ENCODE measurements at regions not wholly inside any gene's neighbourhood (a gene's known extent, or its start where the extent isn't known, plus 50 kb on each side); places are given as distances from the start of the nearest gene placed in this dataset.

DNA sequence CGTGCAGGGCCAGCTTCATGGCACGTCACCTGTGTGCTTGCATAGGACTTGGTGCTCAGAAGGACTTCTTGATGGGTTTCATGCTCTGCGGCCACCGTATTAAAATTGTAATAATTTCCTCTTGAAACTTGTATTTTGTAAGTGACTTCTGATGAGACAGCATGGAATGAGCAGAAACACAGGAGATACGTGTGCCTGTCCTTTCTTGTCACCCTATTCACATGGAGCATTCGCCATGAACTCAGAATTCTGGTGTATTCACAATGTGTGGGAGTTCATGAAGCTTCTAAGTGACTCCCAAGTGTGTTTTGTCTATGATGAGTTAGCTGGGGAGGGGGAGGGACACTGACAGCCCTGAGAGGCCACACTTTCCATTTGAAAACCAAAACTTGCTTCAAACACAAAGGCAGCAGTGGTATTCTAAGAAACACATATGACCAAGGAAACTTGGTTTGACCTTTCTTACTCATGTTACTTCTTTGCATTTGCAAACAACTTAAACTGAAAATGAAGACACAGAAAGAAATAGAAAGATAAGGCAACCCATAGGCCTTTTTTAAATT lies 92.1 kb upstream of the NEDD9 start (continued):
- peak; percentile 38; the same call in 1 of the 2 replicates for TF ChIP-seq ZNF280D (CRISPR knock-in tag; IDR thresholded peaks at IDR 0.05)
- TF ChIP-seq ZNF12 (CRISPR knock-in tag; IDR thresholded peaks at IDR 0.05) = no peak
- TF ChIP-seq ZNF33B (CRISPR knock-in tag; IDR thresholded peaks at IDR 0.05) = no peak; the same call in 1 of the 2 replicates
- TF ChIP-seq ZFP37 (CRISPR knock-in tag; IDR thresholded peaks at IDR 0.05; ENCODE audit: borderline replicate concordance) = no peak
- no peak; the same call in 1 of the 2 replicates for TF ChIP-seq SRY (CRISPR knock-in tag; IDR thresholded peaks at IDR 0.05)
- no peak for TF ChIP-seq ZNF768 (CRISPR knock-in tag; IDR thresholded peaks at IDR 0.05)
- TF ChIP-seq ZNF3 (CRISPR knock-in tag; IDR thresholded peaks at IDR 0.05) = no peak
- TF ChIP-seq ZNF510 (CRISPR knock-in tag; IDR thresholded peaks at IDR 0.05; ENCODE audit: low read depth) = no peak
- no peak for TF ChIP-seq ZNF7 (CRISPR knock-in tag; IDR thresholded peaks at IDR 0.05)
- no peak for TF ChIP-seq ZNF143 (CRISPR knock-in tag; IDR thresholded peaks at IDR 0.05)
- no peak for TF ChIP-seq BRF2 (CRISPR knock-in tag; IDR thresholded peaks at IDR 0.05)
- no peak for TF ChIP-seq ATF7-NPFF (CRISPR knock-in tag; IDR thresholded peaks at IDR 0.05; ENCODE audit: low read depth)
- no peak for TF ChIP-seq SMC3 (IDR thresholded peaks at IDR 0.05; ENCODE audit: low read length)
- TF ChIP-seq HMG20A (CRISPR knock-in tag; IDR thresholded peaks at IDR 0.05; ENCODE audit: borderline replicate concordance) = no peak; the same call in 1 of the 2 replicates
- TF ChIP-seq CERS6 (CRISPR knock-in tag; IDR thresholded peaks at IDR 0.05) = no peak
- TF ChIP-seq, protein P1, sequence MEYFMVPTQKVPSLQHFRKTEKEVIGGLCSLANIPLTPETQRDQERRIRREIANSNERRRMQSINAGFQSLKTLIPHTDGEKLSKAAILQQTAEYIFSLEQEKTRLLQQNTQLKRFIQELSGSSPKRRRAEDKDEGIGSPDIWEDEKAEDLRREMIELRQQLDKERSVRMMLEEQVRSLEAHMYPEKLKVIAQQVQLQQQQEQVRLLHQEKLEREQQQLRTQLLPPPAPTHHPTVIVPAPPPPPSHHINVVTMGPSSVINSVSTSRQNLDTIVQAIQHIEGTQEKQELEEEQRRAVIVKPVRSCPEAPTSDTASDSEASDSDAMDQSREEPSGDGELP (IDR thresholded peaks at IDR 0.05; ENCODE audit: borderline replicate concordance, low read depth) = no peak; the same call in 1 of the 2 replicates
- no peak for TF ChIP-seq MZF1 (CRISPR knock-in tag; IDR thresholded peaks at IDR 0.05; ENCODE audit: borderline replicate concordance)
- TF ChIP-seq YEATS4 (CRISPR knock-in tag; IDR thresholded peaks at IDR 0.05; ENCODE audit: borderline replicate concordance) = 0 out of 2 replicates have a peak, but pooled peaks have one; percentile 21
- TF ChIP-seq, protein P2, sequence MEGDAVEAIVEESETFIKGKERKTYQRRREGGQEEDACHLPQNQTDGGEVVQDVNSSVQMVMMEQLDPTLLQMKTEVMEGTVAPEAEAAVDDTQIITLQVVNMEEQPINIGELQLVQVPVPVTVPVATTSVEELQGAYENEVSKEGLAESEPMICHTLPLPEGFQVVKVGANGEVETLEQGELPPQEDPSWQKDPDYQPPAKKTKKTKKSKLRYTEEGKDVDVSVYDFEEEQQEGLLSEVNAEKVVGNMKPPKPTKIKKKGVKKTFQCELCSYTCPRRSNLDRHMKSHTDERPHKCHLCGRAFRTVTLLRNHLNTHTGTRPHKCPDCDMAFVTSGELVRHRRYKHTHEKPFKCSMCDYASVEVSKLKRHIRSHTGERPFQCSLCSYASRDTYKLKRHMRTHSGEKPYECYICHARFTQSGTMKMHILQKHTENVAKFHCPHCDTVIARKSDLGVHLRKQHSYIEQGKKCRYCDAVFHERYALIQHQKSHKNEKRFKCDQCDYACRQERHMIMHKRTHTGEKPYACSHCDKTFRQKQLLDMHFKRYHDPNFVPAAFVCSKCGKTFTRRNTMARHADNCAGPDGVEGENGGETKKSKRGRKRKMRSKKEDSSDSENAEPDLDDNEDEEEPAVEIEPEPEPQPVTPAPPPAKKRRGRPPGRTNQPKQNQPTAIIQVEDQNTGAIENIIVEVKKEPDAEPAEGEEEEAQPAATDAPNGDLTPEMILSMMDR (CRISPR knock-in tag; IDR thresholded peaks at IDR 0.05) = no peak
- no peak for TF ChIP-seq RELA (CRISPR knock-in tag; IDR thresholded peaks at IDR 0.05)
- no peak for TF ChIP-seq ZNF724P (CRISPR knock-in tag; IDR thresholded peaks at IDR 0.05; ENCODE audit: borderline replicate concordance)
- TF ChIP-seq, protein P3, sequence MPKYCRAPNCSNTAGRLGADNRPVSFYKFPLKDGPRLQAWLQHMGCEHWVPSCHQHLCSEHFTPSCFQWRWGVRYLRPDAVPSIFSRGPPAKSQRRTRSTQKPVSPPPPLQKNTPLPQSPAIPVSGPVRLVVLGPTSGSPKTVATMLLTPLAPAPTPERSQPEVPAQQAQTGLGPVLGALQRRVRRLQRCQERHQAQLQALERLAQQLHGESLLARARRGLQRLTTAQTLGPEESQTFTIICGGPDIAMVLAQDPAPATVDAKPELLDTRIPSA (CRISPR knock-in tag; IDR thresholded peaks at IDR 0.05; ENCODE audit: borderline replicate concordance) = no peak

Data from HepG2 (cell line).